Upper lobe of right lung (tissue), 1 donor: ENCODE measurements at regions not wholly inside any gene's neighbourhood (a gene's known extent, or its start where the extent isn't known, plus 50 kb on each side); places are given as distances from the start of the nearest gene placed in this dataset. TPM values are rescaled to one million over a fixed set of nuclear protein-coding genes. Genes with fewer than 3 reads are reported as not detected.
"Not testable (repeated sequence)": the region's sequence is repeated elsewhere in the genome, so short reads cannot be mapped to it uniquely, and the experiment has no call there.

Source experiments
- ATAC-seq: fragments of 200-7000 bp; cut with Tn5 transposase; one replicate; pipeline ENCODE4 v1.9.1; 2020; ENCODE audit warnings: mild to moderate bottlenecking, moderate library complexity
- DNase-seq: peaks from one replicate; pipeline ENCODE4 v3.0.0-alpha.2; 2020
- H3K27ac ChIP-seq: fragments of 200-600 bp; one replicate; pipeline ENCODE4 v1.8.0; 2022
- H3K27me3 ChIP-seq: fragments of 200-600 bp; one replicate; pipeline ENCODE4 v1.8.0; 2022; ENCODE audit warnings: mild to moderate bottlenecking
- H3K36me3 ChIP-seq: fragments of 200-600 bp; one replicate; pipeline ENCODE4 v1.8.0; 2022
- H3K4me1 ChIP-seq: fragments of 200-600 bp; one replicate; pipeline ENCODE4 v1.8.0; 2022
- H3K4me3 ChIP-seq: fragments of 200-600 bp; one replicate; pipeline ENCODE4 v1.8.0; 2022; ENCODE audit warnings: mild to moderate bottlenecking
- H3K9me3 ChIP-seq: fragments of 200-600 bp; one replicate; pipeline ENCODE4 v1.8.0; 2022
- intact Hi-C: fragments of 100-400 bp; cut with DNase I; formaldehyde crosslinking; loops from one replicate; pipeline ENCODE4 v1.11.0; 2022
- microRNA-seq: library from miRNA; unstranded; fragments of <30 nt; microRNA quantifications from one replicate; pipeline ENCODE4 v1.2.0, GENCODE V29; 2020; ENCODE audit warnings: borderline microRNAs expressed
- TF ChIP-seq, protein P1 (sequence below): fragments of 200-600 bp; IDR thresholded peaks from one replicate; pipeline ENCODE4 v1.8.0; 2022; ENCODE audit warnings: antibody characterized with exemption
- donor health status: DM: no; HTN: yes; CAD: no; lungs with severe emphysema.

DNA sequence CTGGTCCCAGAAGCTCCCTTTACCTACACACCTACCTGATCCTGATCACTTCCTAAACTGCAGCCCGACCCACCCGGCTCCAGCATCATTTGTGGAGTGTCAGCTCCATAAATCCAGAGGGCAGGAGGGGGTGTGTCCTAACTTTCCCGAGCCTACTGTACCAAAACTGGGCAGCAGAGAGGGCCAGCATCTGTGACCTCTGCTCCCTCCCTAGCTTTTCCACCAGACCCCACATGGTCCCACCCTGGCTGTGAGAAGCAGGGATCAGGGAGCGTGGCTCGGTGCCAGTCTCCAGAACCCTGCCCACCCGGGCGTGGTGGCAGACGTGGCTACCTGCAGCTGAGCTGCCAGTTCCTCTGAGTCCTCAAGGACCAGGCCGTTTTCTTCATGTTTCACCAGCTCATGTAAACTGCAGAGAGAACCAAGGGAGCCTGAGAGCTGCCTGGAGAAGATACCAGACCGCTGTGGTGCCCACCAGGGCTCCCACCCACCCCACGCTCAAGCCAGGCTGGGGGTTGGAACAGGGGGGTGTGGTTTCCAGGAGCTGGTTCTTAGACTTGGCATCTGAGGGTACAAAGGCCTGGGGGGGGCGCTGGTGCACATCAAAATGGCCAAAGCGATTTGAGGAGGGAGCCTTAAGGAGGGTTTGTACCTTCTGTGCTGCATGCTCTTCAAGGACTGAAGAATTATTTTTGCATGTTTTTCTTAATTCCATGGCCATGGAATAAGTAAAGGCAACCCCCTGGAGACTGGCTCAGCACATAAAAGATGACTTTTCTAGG is 76.7 kb upstream of the DRD5 start:
- ATAC-seq (no peak), DNase-seq (no peak)
- Histone ChIP-seq H3K27ac (no peak overlapping the region), H3K4me3 (no peak overlapping the region), H3K36me3 (no peaks in the 10 kb centered on the region), H3K4me1 (peaks cover 2% of the 10 kb centered on the region), H3K27me3 (no peaks in the 10 kb centered on the region), H3K9me3 (no peaks in the 10 kb centered on the region)
- intact Hi-C loops = no loop called here
- TF ChIP-seq, protein P1, sequence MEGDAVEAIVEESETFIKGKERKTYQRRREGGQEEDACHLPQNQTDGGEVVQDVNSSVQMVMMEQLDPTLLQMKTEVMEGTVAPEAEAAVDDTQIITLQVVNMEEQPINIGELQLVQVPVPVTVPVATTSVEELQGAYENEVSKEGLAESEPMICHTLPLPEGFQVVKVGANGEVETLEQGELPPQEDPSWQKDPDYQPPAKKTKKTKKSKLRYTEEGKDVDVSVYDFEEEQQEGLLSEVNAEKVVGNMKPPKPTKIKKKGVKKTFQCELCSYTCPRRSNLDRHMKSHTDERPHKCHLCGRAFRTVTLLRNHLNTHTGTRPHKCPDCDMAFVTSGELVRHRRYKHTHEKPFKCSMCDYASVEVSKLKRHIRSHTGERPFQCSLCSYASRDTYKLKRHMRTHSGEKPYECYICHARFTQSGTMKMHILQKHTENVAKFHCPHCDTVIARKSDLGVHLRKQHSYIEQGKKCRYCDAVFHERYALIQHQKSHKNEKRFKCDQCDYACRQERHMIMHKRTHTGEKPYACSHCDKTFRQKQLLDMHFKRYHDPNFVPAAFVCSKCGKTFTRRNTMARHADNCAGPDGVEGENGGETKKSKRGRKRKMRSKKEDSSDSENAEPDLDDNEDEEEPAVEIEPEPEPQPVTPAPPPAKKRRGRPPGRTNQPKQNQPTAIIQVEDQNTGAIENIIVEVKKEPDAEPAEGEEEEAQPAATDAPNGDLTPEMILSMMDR = no peak

DNA sequence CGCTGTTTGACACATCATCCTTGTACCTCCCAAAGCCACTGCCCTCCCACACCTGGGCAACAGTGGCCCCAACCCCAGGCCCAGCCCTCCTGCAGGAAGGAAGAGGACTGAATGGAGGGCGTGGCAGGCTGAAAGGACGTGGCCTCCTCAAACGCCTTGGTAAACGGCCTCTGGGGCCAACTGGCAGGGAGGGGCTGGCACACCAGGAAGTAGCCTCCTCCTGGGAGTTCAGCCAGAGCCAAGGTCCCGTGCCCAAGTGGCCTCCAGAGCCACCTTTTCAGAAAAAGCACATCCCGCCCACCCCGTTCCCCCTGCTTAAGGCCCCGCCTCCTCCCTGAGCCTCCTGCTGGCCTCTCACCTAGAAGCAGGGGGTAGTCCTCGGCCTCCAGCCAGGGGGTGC is 74.2 kb upstream of the DRD5 start:
- H3K27me3 ChIP-seq, H3K4me3 ChIP-seq, intact Hi-C loops, H3K9me3 ChIP-seq, H3K27ac ChIP-seq, H3K36me3 ChIP-seq, ATAC-seq, H3K4me1 ChIP-seq: not testable (repeated sequence)
- DNase-seq = peak; percentile 84

DNA sequence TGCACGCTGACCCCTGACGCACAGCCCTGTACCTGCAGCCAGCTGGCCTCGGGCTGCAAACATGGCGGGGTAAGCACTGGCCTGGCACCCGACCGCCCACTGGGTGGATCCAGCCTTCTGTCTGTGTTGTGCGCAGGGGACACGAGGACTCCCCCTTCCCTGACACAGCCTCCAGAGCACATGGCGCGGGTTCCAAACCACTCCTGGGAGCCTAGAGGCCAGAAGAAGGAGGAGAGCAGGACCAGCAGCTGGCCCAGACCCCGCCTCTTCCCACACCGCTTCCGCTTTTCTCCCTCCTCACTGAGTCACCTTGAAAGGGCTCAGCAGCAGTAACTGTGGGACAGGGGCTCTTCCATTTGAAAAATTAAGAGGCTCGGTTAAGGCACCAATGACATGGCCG is 73.5 kb upstream of the DRD5 start:
- DNase-seq, H3K9me3 ChIP-seq, H3K4me1 ChIP-seq, H3K4me3 ChIP-seq, H3K27me3 ChIP-seq, intact Hi-C loops, H3K36me3 ChIP-seq, H3K27ac ChIP-seq, ATAC-seq: not testable (repeated sequence)

DNA sequence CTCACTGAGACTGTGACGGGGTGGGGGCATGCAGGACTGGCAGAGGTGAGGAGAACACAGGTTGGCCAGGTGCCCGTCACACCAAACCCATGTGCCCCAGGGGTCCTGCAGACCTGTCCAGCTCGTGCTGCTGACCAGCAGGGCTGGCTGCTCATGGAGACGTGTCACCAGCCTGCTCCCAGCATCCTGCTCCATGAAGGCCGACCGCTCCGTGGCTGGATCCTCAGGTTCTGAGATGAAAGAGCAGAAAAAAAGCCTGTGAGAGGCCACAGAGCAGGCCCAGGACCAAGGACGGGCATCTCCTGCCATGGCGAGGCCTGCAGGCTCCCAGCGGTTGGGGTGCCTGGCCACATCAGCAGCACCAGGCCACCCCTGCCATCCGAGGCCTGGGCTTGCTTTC is 71.7 kb upstream of the DRD5 start:
- Histone ChIP-seq H3K4me1 (peaks cover 2% of the 10 kb centered on the region), H3K27ac (no peak overlapping the region), H3K9me3 (no peaks in the 10 kb centered on the region), H3K36me3 (no peaks in the 10 kb centered on the region), H3K4me3 (no peak overlapping the region), H3K27me3 (no peaks in the 10 kb centered on the region)
- intact Hi-C loops = no loop called here
- no peak for ATAC-seq
- no peak for DNase-seq
- TF ChIP-seq, protein P1 = no peak

DNA sequence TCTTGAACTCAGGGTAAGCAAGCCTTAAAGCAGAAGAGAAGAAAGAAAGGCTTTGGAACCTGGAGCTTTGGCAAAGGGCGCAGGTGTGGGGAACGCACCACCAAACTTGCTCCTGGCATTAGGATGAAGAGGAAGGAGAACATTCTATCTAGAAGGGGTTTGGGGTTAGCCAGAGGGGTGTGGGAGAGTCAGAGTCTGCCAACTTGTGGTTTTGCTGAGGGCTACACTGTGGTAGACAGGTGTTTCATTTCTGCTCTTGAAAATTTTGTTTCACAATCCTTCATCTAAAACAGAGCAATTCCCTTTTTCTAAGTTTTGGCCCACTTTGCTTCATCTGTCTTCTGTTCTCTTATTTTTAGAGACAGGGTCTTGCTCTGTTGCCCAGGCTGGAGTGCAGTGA is 66.2 kb upstream of the DRD5 start:
- H3K9me3 ChIP-seq, H3K4me3 ChIP-seq, H3K4me1 ChIP-seq, H3K27ac ChIP-seq, intact Hi-C loops, H3K36me3 ChIP-seq, DNase-seq, ATAC-seq, H3K27me3 ChIP-seq: not testable (repeated sequence)

DNA sequence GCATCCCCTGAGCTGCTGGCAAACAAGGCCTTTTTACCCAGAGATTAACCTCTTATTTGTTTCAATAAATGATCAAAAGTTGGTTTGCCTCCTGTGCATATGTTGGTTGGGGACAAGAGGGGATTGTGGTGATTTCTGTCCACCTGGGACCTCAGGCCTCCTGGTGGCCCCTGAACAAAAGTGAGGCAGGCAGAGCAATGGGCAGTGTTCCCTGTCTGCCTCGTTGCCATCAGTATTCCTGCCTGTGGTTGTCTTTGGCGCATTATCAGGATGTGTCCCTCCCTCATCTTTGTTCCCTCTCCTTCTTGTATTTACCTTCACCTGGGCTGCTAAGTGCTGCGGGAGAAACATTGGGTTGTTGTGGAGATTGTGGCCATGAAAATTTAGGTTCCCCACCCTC is 65.3 kb upstream of the DRD5 start:
- ATAC-seq (no peak), DNase-seq (no peak)
- Histone ChIP-seq H3K27me3 (no peaks in the 10 kb centered on the region), H3K9me3 (no peaks in the 10 kb centered on the region), H3K36me3 (no peaks in the 10 kb centered on the region), H3K27ac (no peak overlapping the region), H3K4me1 (no peaks in the 10 kb centered on the region), H3K4me3 (no peak overlapping the region)
- intact Hi-C loops = no loop called here
- TF ChIP-seq, protein P1 = no peak

DNA sequence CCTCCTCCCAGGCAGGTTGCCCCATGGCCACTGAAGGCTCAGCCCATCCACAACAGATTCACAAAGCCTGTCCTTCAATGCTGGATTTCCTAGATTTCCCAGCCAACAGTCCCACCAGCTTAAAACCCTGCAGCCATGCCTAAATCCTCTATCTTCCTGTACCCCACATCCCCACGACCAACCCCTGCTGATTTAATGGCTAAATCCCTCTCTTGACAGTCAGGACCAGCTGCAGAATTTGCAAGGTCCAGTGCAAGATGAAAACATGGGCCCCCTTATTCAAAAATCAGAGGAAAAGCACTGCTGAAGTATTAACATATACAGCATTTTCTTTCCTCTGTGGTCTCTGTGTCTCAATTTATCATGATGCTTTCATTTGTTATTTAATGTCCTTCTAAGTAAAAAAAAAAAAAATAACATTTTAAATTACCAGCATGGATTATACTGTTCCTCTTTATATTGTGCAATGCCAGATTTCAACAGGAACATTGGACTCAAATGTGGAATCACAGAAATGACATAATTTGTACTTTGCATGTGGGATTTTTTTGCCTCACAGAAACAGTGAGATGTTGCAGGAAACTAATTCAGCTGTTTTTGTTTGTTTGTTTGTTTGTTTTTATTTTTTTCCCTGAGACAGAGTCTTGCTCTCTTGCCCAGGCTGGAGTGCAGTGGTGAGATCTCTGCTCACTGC is 63.0 kb upstream of the DRD5 start:
- H3K9me3 ChIP-seq, H3K36me3 ChIP-seq, H3K4me3 ChIP-seq, DNase-seq, ATAC-seq, H3K4me1 ChIP-seq, H3K27ac ChIP-seq, H3K27me3 ChIP-seq, intact Hi-C loops: not testable (repeated sequence)

DNA sequence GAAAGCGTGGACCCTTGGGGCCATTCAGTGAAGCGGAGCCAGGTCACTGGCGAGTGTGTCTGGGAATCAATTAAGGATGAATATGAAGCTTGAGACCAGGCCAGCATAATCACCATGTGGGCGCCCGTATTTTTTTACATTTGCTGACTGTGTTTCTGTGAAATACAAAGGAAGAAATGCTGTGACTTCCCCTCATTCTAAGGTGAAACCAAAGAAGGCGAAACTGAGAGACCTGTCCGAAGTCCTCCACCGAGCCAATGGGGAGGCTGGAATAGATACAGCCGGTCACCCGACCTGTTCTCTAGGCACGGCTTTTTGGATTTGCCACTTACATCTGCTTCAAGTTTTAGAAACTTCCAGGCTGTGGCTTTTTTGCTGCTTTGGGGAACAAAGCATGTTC is 59.3 kb upstream of the DRD5 start:
- H3K4me1 ChIP-seq, H3K36me3 ChIP-seq, DNase-seq, intact Hi-C loops, H3K4me3 ChIP-seq, H3K9me3 ChIP-seq, H3K27me3 ChIP-seq, ATAC-seq, H3K27ac ChIP-seq: not testable (repeated sequence)

Small RNA genes lying in the stretch of these regions (microRNA-seq; reads per million reads assigned to microRNA genes)
- gene MIR548I2 = not detected
